Lung (tissue), 11 donors: ENCODE measurements at regions not wholly inside any gene's neighbourhood (a gene's known extent, or its start where the extent isn't known, plus 50 kb on each side); places are given as distances from the start of the nearest gene placed in this dataset.

Source experiments
- ATAC-seq: fragments of 200-7000 bp; cut with Tn5 transposase; one replicate; pipeline ENCODE4 v1.9.1; 2020; ENCODE audit warnings: moderate number of reproducible peaks; ENCODE audit not compliant: insufficient read depth, low FRiP score
- DNase-seq, 3 donors: peaks; one replicate each; pipeline ENCODE4 v3.0.0-alpha.2; 2013 to 2017
- H3K27ac ChIP-seq, 2 donors: one replicate each; pipeline ENCODE4 v1.5.1; 2013; ENCODE audit warnings: mild to moderate bottlenecking in 2 of 2, moderate library complexity in 2 of 2, control low read depth in 1 of 2, inconsistent platforms in 1 of 2, low read depth in 1 of 2, low read length in 1 of 2
- H3K27me3 ChIP-seq, 3 donors: one replicate each; pipeline ENCODE4 v1.5.1; 2013; ENCODE audit warnings: low read length in 2 of 3; ENCODE audit not compliant: control insufficient read depth in 3 of 3, insufficient read depth in 3 of 3
- H3K36me3 ChIP-seq, 4 donors: one replicate each; pipeline ENCODE4 v1.5.1; 2013; ENCODE audit warnings: low read length in 4 of 4, mild to moderate bottlenecking in 1 of 4, moderate library complexity in 1 of 4; ENCODE audit not compliant: control insufficient read depth in 4 of 4, insufficient read depth in 4 of 4
- H3K4me1 ChIP-seq, 5 donors: one replicate each; pipeline ENCODE4 v1.5.1; 2013; ENCODE audit warnings: low read length in 5 of 5, mild to moderate bottlenecking in 2 of 5, moderate library complexity in 1 of 5; ENCODE audit not compliant: control insufficient read depth in 5 of 5, insufficient read depth in 5 of 5
- H3K4me3 ChIP-seq: one replicate; pipeline ENCODE4 v1.5.1; 2013; ENCODE audit warnings: mild to moderate bottlenecking, control low read depth, moderate library complexity
- H3K9ac ChIP-seq, 2 donors: one replicate each; pipeline ENCODE4 v1.5.1; 2013; ENCODE audit warnings: low read length in 2 of 2, control low read depth in 1 of 2; ENCODE audit not compliant: insufficient read depth in 1 of 2
- H3K9me3 ChIP-seq, 4 donors: one replicate each; pipeline ENCODE4 v1.5.1; 2013; ENCODE audit warnings: low read length in 3 of 4, mild to moderate bottlenecking in 1 of 4, moderate library complexity in 1 of 4; ENCODE audit not compliant: control insufficient read depth in 4 of 4, insufficient read depth in 3 of 4
- WGBS, 2 donors: extraction: QIAGEN DNeasy Blood & Tissue Kit; methylation state at CpG; one replicate each; pipeline ENCODE4 v1.1.7; 2013; 5-methylcytosine and 5-hydroxymethylcytosine counted together
- TF ChIP-seq, protein P1 (sequence below): IDR thresholded peaks from 2 replicates; pipeline ENCODE4 v1.5.1; 2012; ENCODE audit warnings: mild to moderate bottlenecking; ENCODE audit errors: control extremely low read depth, extremely low read depth
- donor health status: control.
- donor health status: control.
- donor health status: Bipolar disorder and iron deficiency.
- donor health status: healthy.
- donor health status: DM: yes; HTN: yes; CAD: no.

DNA sequence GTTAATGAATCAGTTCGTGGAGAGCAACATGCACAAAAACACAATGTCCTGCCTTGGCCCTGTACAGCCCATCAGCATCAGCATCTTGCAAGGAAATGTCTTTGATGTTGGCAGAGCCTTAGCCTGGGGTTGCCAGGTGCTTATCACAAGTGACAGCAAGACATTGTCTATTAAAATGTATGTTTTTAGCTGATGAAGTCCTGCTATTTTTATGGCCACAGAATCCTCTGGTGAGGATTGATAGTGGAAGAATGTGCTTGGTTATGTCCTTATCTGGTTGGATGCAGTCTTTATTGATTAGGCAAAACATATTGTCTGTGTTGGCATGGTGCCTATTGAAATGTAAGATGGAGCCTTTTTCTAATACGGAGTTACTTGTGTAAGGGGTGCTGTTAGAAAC is 1427.0 kb upstream of the MIR17HG start:
- no peak overlapping the region for H3K4me3 ChIP-seq
- no peaks in the 10 kb centered on the region for H3K27me3 ChIP-seq
- no peaks in the 10 kb centered on the region for H3K9me3 ChIP-seq
- no peak overlapping the region for H3K27ac ChIP-seq
- 61 to 67% methylated on average over 2 of the region's 2 CpGs for WGBS, 2 donors
- TF ChIP-seq, protein P1, sequence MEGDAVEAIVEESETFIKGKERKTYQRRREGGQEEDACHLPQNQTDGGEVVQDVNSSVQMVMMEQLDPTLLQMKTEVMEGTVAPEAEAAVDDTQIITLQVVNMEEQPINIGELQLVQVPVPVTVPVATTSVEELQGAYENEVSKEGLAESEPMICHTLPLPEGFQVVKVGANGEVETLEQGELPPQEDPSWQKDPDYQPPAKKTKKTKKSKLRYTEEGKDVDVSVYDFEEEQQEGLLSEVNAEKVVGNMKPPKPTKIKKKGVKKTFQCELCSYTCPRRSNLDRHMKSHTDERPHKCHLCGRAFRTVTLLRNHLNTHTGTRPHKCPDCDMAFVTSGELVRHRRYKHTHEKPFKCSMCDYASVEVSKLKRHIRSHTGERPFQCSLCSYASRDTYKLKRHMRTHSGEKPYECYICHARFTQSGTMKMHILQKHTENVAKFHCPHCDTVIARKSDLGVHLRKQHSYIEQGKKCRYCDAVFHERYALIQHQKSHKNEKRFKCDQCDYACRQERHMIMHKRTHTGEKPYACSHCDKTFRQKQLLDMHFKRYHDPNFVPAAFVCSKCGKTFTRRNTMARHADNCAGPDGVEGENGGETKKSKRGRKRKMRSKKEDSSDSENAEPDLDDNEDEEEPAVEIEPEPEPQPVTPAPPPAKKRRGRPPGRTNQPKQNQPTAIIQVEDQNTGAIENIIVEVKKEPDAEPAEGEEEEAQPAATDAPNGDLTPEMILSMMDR, result no peak
- ATAC-seq, result no peak
- H3K4me1 ChIP-seq, result no peaks in the 10 kb centered on the region
- no peaks in the 10 kb centered on the region for H3K36me3 ChIP-seq
- DNase-seq, result no peak
- H3K9ac ChIP-seq, result no peak overlapping the region

GRCh38 chr13:89923052-89923451 is 1424.4 kb upstream of the MIR17HG start:
- Histone ChIP-seq H3K4me3 (no peak overlapping the region), H3K4me1 (no peaks in the 10 kb centered on the region), H3K27me3 (no peaks in the 10 kb centered on the region), H3K9me3 (no peaks in the 10 kb centered on the region), H3K36me3 (no peaks in the 10 kb centered on the region), H3K9ac (no peak overlapping the region), H3K27ac (no peak overlapping the region)
- TF ChIP-seq, protein P1, result no peak
- DNase-seq (no peak), ATAC-seq (no peak)
- whole genome bisulfite sequencing, 2 donors, result 72 to 86% methylated on average over 2 of the region's 2 CpGs

- Histone ChIP-seq H3K4me3 (no peak overlapping the region), H3K27ac (no peak overlapping the region), H3K36me3 (no peaks in the 10 kb centered on the region), H3K9ac (no peak overlapping the region), H3K27me3 (no peaks in the 10 kb centered on the region), H3K4me1 (no peaks in the 10 kb centered on the region), H3K9me3 (no peaks in the 10 kb centered on the region)
- DNase-seq (no peak), ATAC-seq (no peak)
- TF ChIP-seq, protein P1, result no peak
- WGBS, 2 donors, result 90 to 91% methylated on average over 2 of the region's 2 CpGs
These were observed 1423.8 kb upstream of the MIR17HG start for GRCh38 chr13:89923736-89924135.

DNA sequence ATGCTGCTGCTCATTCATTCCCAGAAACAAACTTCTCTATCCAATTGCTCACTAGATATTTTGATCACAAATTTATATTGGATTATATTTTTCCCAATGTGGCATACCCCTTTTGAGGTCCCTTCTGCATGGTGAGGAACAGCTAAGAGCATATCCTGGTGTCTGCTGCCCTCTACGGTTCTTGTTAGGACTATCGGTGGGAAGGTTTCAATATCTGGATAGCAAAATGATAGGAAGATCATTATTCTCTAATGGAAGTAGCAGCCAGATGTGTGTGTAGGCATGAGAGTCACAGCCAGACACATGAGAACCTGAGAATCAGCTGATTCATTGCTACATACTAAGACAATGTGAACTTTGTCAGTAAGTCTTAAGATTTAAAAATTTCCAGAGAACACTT is 1422.4 kb upstream of the MIR17HG start:
- DNase-seq, result peak; percentile 19 to 55 (median 50)
- Histone ChIP-seq H3K4me3 (no peak overlapping the region), H3K9me3 (no peaks in the 10 kb centered on the region), H3K9ac (no peak overlapping the region), H3K36me3 (no peaks in the 10 kb centered on the region), H3K4me1 (no peaks in the 10 kb centered on the region), H3K27me3 (no peaks in the 10 kb centered on the region), H3K27ac (no peak overlapping the region)
- ATAC-seq, result no peak
- TF ChIP-seq, protein P1, result no peak
- 51 to 54% methylated on average over 2 of the region's 2 CpGs for WGBS, 2 donors
